ENCODE measurements at regions not wholly inside any gene's neighbourhood (a gene's known extent, or its start where the extent isn't known, plus 50 kb on each side); places are given as distances from the start of the nearest gene placed in this dataset.

- Histone ChIP-seq H2AFZ (replicated peaks) (no peak overlapping the region), H3K9ac (no peak overlapping the region), H3K27ac (no peak overlapping the region), H4K20me1 (ENCODE audit: low read depth) (no peaks in the 10 kb centered on the region), H3K4me1 (no peaks in the 10 kb centered on the region), H3K27me3 (no peaks in the 10 kb centered on the region), H3K4me2 (no peak overlapping the region), H3K4me3 (no peak overlapping the region), H3K79me2 (ENCODE audit: low read depth) (no peaks in the 10 kb centered on the region), H3K9me3 (ENCODE audit: low read depth) (no peaks in the 10 kb centered on the region), H3K36me3 (no peaks in the 10 kb centered on the region), H3F3A (ENCODE audit: low read depth) (no peaks in the 10 kb centered on the region)
- no peak for TF ChIP-seq CTCF (IDR thresholded peaks at IDR 0.05)
- no peak overlapping the region for H3K27ac Mint-ChIP-seq
- no peaks in the 10 kb centered on the region for H3K36me3 Mint-ChIP-seq
- DNase-seq (ENCODE audit: low spot score) = no peak
- no peak overlapping the region for H3K4me3 Mint-ChIP-seq
- peaks cover 2% of the 10 kb centered on the region for H3K4me1 Mint-ChIP-seq
- H3K9me3 Mint-ChIP-seq = no peaks in the 10 kb centered on the region
- H3K27me3 Mint-ChIP-seq (ENCODE audit: insufficient read depth, low read depth) = peaks cover 3% of the 10 kb centered on the region
These were observed 172.2 kb downstream of the TFAP2B start for GRCh38 chr6:50990750-50991446.

GRCh38 chr6:50992232-50992631 lies 173.6 kb downstream of the TFAP2B start:
- no peak overlapping the region for H3K4me2 ChIP-seq
- no peak for DNase-seq (ENCODE audit: low spot score)
- no peaks in the 10 kb centered on the region for H3K79me2 ChIP-seq (ENCODE audit: low read depth)
- peaks cover 2% of the 10 kb centered on the region for H3K4me1 Mint-ChIP-seq
- H3K27ac Mint-ChIP-seq = no peak overlapping the region
- no peaks in the 10 kb centered on the region for H3F3A ChIP-seq (ENCODE audit: low read depth)
- no peaks in the 10 kb centered on the region for H3K36me3 Mint-ChIP-seq
- H3K4me1 ChIP-seq = no peaks in the 10 kb centered on the region
- H2AFZ ChIP-seq (replicated peaks) = no peak overlapping the region
- no peaks in the 10 kb centered on the region for H3K9me3 Mint-ChIP-seq
- H4K20me1 ChIP-seq (ENCODE audit: low read depth) = no peaks in the 10 kb centered on the region
- no peaks in the 10 kb centered on the region for H3K9me3 ChIP-seq (ENCODE audit: low read depth)
- H3K4me3 Mint-ChIP-seq = no peak overlapping the region
- no peak overlapping the region for H3K4me3 ChIP-seq
- H3K27ac ChIP-seq = no peak overlapping the region
- no peaks in the 10 kb centered on the region for H3K27me3 ChIP-seq
- H3K9ac ChIP-seq = no peak overlapping the region
- H3K27me3 Mint-ChIP-seq (ENCODE audit: insufficient read depth, low read depth) = peaks cover 3% of the 10 kb centered on the region
- TF ChIP-seq CTCF (IDR thresholded peaks at IDR 0.05) (no peak), EZH2phosphoT487 (IDR thresholded peaks at IDR 0.05) (no peak), EZH2 (IDR thresholded peaks at IDR 0.05) (no peak)
- H3K36me3 ChIP-seq = no peaks in the 10 kb centered on the region

GRCh38 chr6:50992704-50993625 lies 174.3 kb downstream of the TFAP2B start:
- no peak overlapping the region for H3K4me3 ChIP-seq
- no peak overlapping the region for H3K4me3 Mint-ChIP-seq
- H3K9me3 Mint-ChIP-seq = no peaks in the 10 kb centered on the region
- no peaks in the 10 kb centered on the region for H3K27me3 ChIP-seq
- peaks cover 2% of the 10 kb centered on the region for H3K4me1 Mint-ChIP-seq
- no peak overlapping the region for H3K27ac ChIP-seq
- no peaks in the 10 kb centered on the region for H3K36me3 Mint-ChIP-seq
- no peaks in the 10 kb centered on the region for H4K20me1 ChIP-seq (ENCODE audit: low read depth)
- H3K4me1 ChIP-seq = no peaks in the 10 kb centered on the region
- H3K27ac Mint-ChIP-seq = no peak overlapping the region
- H3K9ac ChIP-seq = no peak overlapping the region
- H3K27me3 Mint-ChIP-seq (ENCODE audit: insufficient read depth, low read depth) = peaks cover 3% of the 10 kb centered on the region
- no peaks in the 10 kb centered on the region for H3K79me2 ChIP-seq (ENCODE audit: low read depth)
- no peaks in the 10 kb centered on the region for H3K36me3 ChIP-seq
- no peaks in the 10 kb centered on the region for H3K9me3 ChIP-seq (ENCODE audit: low read depth)
- DNase-seq (ENCODE audit: low spot score) = no peak
- H3F3A ChIP-seq (ENCODE audit: low read depth) = no peaks in the 10 kb centered on the region
- TF ChIP-seq EZH2phosphoT487 (IDR thresholded peaks at IDR 0.05) = no peak
- no peak overlapping the region for H2AFZ ChIP-seq (replicated peaks)
- no peak overlapping the region for H3K4me2 ChIP-seq
